HUES48 (cell line): ENCODE measurements at regions not wholly inside any gene's neighbourhood (a gene's known extent, or its start where the extent isn't known, plus 50 kb on each side); places are given as distances from the start of the nearest gene placed in this dataset.
A peak's percentile ranks its signal among the peaks of the same experiment; 100 is the strongest.

Experiments
- H3K27ac ChIP-seq: one replicate; pipeline ENCODE4 v1.7.0; 2013; ENCODE audit warnings: low read depth, low read length, inconsistent platforms
- H3K27me3 ChIP-seq: 2 replicates; pipeline ENCODE4 v1.6.1; 2013; ENCODE audit warnings: mild to moderate bottlenecking, low read length; ENCODE audit not compliant: control insufficient read depth, insufficient read depth
- H3K36me3 ChIP-seq: 2 replicates; pipeline ENCODE4 v1.6.1; 2013; ENCODE audit warnings: low read length; ENCODE audit not compliant: control insufficient read depth, insufficient read depth
- H3K4me1 ChIP-seq: 2 replicates; pipeline ENCODE4 v1.6.1; 2013; ENCODE audit warnings: mild to moderate bottlenecking, low read length; ENCODE audit not compliant: control insufficient read depth, insufficient read depth
- H3K4me3 ChIP-seq: 2 replicates; pipeline ENCODE4 v1.5.1; 2013; ENCODE audit warnings: mild to moderate bottlenecking, low read depth, low read length
- H3K9ac ChIP-seq: 2 replicates; pipeline ENCODE4 v1.6.1; 2013; ENCODE audit warnings: mild to moderate bottlenecking, low read depth, low read length, moderate library complexity
- H3K9me3 ChIP-seq: 2 replicates; pipeline ENCODE4 v1.6.1; 2013; ENCODE audit warnings: low read length; ENCODE audit not compliant: control insufficient read depth, insufficient read depth

GRCh38 chr4:22191565-22191964, 243.0 kb upstream of the KCNIP4 start:
- peak overlapping the region; percentile 68 for H3K27ac ChIP-seq
- peaks cover 37% of the 10 kb centered on the region for H3K4me1 ChIP-seq
- no peaks in the 10 kb centered on the region for H3K27me3 ChIP-seq
- H3K9ac ChIP-seq: no peak overlapping the region
- no peaks in the 10 kb centered on the region for H3K36me3 ChIP-seq
- H3K4me3 ChIP-seq: no peak overlapping the region
- no peaks in the 10 kb centered on the region for H3K9me3 ChIP-seq

DNA sequence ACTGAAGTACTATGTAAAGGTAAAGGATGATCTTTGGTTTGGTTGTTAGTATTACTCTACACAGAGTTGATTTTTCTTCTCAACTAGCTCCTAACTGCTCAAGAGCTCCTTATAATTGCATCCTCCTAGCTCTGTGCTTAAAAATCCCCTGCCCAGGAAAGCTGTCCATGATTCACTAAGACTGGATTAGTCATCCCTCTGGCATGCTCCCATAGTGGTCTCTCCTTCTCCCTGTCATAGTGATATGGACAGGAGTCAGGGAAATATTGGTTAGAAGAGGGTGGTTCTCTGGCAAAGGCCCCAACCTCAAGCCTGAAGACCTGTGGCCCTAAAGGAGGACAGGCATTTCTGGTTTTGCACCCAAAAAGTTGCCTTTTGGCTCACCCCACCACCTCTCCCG, 242.3 kb upstream of the KCNIP4 start:
- H3K27me3 ChIP-seq: no peaks in the 10 kb centered on the region
- H3K36me3 ChIP-seq: no peaks in the 10 kb centered on the region
- no peaks in the 10 kb centered on the region for H3K9me3 ChIP-seq
- H3K4me3 ChIP-seq: no peak overlapping the region
- no peak overlapping the region for H3K27ac ChIP-seq
- H3K4me1 ChIP-seq: peaks cover 40% of the 10 kb centered on the region
- H3K9ac ChIP-seq: no peak overlapping the region

- Histone ChIP-seq H3K36me3 (no peaks in the 10 kb centered on the region), H3K4me3 (no peak overlapping the region)
Measured at GRCh38 chr4:22187203-22187820, 238.7 kb upstream of the KCNIP4 start.

GRCh38 chr4:22181736-22182135, 233.2 kb upstream of the KCNIP4 start:
- Histone ChIP-seq H3K36me3 (no peaks in the 10 kb centered on the region), H3K4me3 (no peak overlapping the region), H3K27me3 (no peaks in the 10 kb centered on the region), H3K4me1 (peaks cover 5% of the 10 kb centered on the region; the same call in 1 of the 2 replicates), H3K9ac (no peak overlapping the region), H3K27ac (no peak overlapping the region), H3K9me3 (no peaks in the 10 kb centered on the region; the same call in 1 of the 2 replicates)

More at GRCh38 chr4:22187203-22187820, 238.7 kb upstream of the KCNIP4 start:
- H3K27me3 ChIP-seq: no peaks in the 10 kb centered on the region
- H3K27ac ChIP-seq: peak overlapping the region; percentile 20
- peaks cover 33% of the 10 kb centered on the region for H3K4me1 ChIP-seq
- H3K9me3 ChIP-seq: no peaks in the 10 kb centered on the region
- H3K9ac ChIP-seq: no peak overlapping the region

GRCh38 chr4:22179124-22179874, 230.7 kb upstream of the KCNIP4 start:
- Histone ChIP-seq H3K4me3 (no peak overlapping the region), H3K4me1 (no peaks in the 10 kb centered on the region), H3K9me3 (peaks cover 4% of the 10 kb centered on the region; the same call in 1 of the 2 replicates), H3K27me3 (no peaks in the 10 kb centered on the region), H3K27ac (no peak overlapping the region), H3K36me3 (no peaks in the 10 kb centered on the region), H3K9ac (no peak overlapping the region)

DNA sequence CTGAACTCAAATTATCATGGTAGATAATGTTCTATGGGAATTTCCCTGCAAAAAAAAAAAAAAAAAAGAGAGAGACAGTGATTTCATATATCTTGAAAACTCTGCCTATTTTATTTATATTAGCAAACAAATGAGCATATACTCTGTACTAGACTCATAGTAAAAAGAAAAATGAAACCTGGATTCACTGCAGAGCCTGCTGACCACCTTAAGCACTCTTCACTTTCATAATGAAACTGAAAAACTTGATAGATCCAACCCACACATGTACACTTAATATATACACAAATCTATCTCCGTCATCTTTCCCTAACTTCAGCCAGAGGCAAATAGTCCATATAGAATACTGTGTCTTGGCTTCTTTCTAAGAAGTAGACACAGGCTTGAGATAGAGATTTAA, 226.1 kb upstream of the KCNIP4 start:
- no peaks in the 10 kb centered on the region for H3K27me3 ChIP-seq
- H3K9ac ChIP-seq: no peak overlapping the region
- H3K36me3 ChIP-seq: no peaks in the 10 kb centered on the region
- no peak overlapping the region for H3K4me3 ChIP-seq
- no peaks in the 10 kb centered on the region for H3K4me1 ChIP-seq
- H3K27ac ChIP-seq: no peak overlapping the region
- H3K9me3 ChIP-seq: peaks cover 4% of the 10 kb centered on the region; the same call in 1 of the 2 replicates

- Histone ChIP-seq H3K27me3 (no peaks in the 10 kb centered on the region), H3K27ac (no peak overlapping the region), H3K4me3 (no peak overlapping the region), H3K4me1 (no peaks in the 10 kb centered on the region), H3K36me3 (no peaks in the 10 kb centered on the region), H3K9me3 (no peaks in the 10 kb centered on the region), H3K9ac (no peak overlapping the region)
Measured at GRCh38 chr4:22170353-22170752, 221.8 kb upstream of the KCNIP4 start.

GRCh38 chr4:22167201-22167600, 218.6 kb upstream of the KCNIP4 start:
- no peaks in the 10 kb centered on the region for H3K9me3 ChIP-seq
- no peaks in the 10 kb centered on the region for H3K36me3 ChIP-seq
- no peak overlapping the region for H3K9ac ChIP-seq

DNA sequence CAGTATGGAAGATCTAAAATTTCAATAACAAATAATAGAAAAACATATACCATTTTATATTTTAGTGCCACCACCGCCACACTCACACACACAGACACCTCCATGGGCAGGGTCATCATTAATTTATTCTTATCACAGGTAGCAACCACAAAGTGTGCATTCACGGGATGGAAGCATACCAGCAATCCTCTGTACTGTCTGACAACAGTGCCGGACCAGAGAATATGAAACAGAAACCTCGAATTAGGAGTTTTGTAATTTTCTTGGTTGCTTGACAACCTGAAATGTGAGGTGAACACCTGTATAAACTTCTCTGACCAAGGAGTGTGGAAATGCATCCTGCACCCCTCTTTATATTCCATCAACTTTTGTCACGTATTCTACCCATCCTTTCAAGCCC, 213.9 kb upstream of the KCNIP4 start:
- H3K9ac ChIP-seq: no peak overlapping the region
- H3K36me3 ChIP-seq: no peaks in the 10 kb centered on the region
- no peaks in the 10 kb centered on the region for H3K4me1 ChIP-seq
- no peak overlapping the region for H3K4me3 ChIP-seq
- H3K9me3 ChIP-seq: no peaks in the 10 kb centered on the region
- H3K27ac ChIP-seq: no peak overlapping the region
- no peaks in the 10 kb centered on the region for H3K27me3 ChIP-seq

More at GRCh38 chr4:22167201-22167600, 218.6 kb upstream of the KCNIP4 start:
- Histone ChIP-seq H3K4me3 (no peak overlapping the region), H3K27me3 (no peaks in the 10 kb centered on the region), H3K27ac (no peak overlapping the region), H3K4me1 (no peaks in the 10 kb centered on the region)

DNA sequence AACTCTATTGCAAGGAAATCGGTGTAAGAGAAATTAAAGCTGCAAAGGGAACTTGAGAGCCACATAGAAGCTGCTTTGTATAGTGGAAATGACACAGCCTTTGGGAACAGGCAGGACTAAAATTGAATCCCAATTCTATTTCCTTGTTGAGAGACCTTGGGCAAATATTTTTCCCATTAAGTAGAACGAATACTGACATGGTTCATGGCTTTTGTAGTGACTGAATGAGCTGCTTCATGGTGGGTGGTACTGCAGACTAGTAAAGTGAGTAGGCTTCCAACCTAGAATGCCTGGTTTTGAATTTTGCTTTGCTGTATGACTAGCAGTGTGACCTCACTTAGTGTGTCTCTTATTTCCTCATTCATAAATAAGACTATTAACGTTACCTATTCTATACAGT, 182.2 kb upstream of the KCNIP4 start:
- Histone ChIP-seq H3K9me3 (no peaks in the 10 kb centered on the region), H3K9ac (no peak overlapping the region), H3K36me3 (no peaks in the 10 kb centered on the region), H3K27me3 (no peaks in the 10 kb centered on the region), H3K4me3 (no peak overlapping the region), H3K27ac (no peak overlapping the region), H3K4me1 (0 out of 2 replicates have a peak, but pooled peaks cover 3% of the 10 kb centered on the region)

GRCh38 chr4:22129454-22130029, 181.0 kb upstream of the KCNIP4 start:
- Histone ChIP-seq H3K36me3 (no peaks in the 10 kb centered on the region), H3K27me3 (no peaks in the 10 kb centered on the region)

More at GRCh38 chr4:22129454-22130029, 181.0 kb upstream of the KCNIP4 start:
- H3K9me3 ChIP-seq: no peaks in the 10 kb centered on the region
- H3K9ac ChIP-seq: no peak overlapping the region
- H3K4me3 ChIP-seq: no peak overlapping the region
- 0 out of 2 replicates have a peak, but pooled peaks cover 3% of the 10 kb centered on the region for H3K4me1 ChIP-seq
- H3K27ac ChIP-seq: no peak overlapping the region
